Sciatic nerve (tissue), 2 donors: ENCODE measurements at regions not wholly inside any gene's neighbourhood (a gene's known extent, or its start where the extent isn't known, plus 50 kb on each side); places are given as distances from the start of the nearest gene placed in this dataset.
"Not testable (repeated sequence)": the region's sequence is repeated elsewhere in the genome, so short reads cannot be mapped to it uniquely, and the experiment has no call there.

Source experiments
- ATAC-seq: fragments of 200-7000 bp; cut with Tn5 transposase; one replicate; pipeline ENCODE4 v1.9.1; 2020; ENCODE audit warnings: mild to moderate bottlenecking, moderate library complexity
- DNase-seq: peaks from one replicate; pipeline ENCODE4 v3.0.0-alpha.2; 2020; ENCODE audit warnings: low spot score
- intact Hi-C: fragments of 100-400 bp; cut with DNase I; formaldehyde crosslinking; loops from one replicate; pipeline ENCODE4 v1.14.2; 2022
- donor health status: DM: no; HTN: no; CAD: no.
- donor health status: DM: no; HTN: no; CAD: no.

GRCh38 chr10:131363416-131363815, 51.9 kb upstream of the TCERG1L start:
- DNase-seq (no peak), ATAC-seq (no peak)
- intact Hi-C loops = no loop called here

GRCh38 chr10:131371571-131371970, 60.0 kb upstream of the TCERG1L start:
- ATAC-seq = no peak
- DNase-seq = no peak
- intact Hi-C loops = no loop called here

GRCh38 chr10:131381576-131381975, 70.1 kb upstream of the TCERG1L start:
- intact Hi-C loops = no loop called here
- ATAC-seq (no peak), DNase-seq (no peak)

GRCh38 chr10:131385161-131385872, 73.8 kb upstream of the TCERG1L start:
- intact Hi-C loops, DNase-seq: not testable (repeated sequence)
- peak; percentile 56 for ATAC-seq

GRCh38 chr10:131387018-131387529, 75.6 kb upstream of the TCERG1L start:
- intact Hi-C loops = no loop called here
- no peak for DNase-seq
- no peak for ATAC-seq

- intact Hi-C loops = no loop called here
- ATAC-seq (no peak), DNase-seq (no peak)
Observed at GRCh38 chr10:131391936-131392335, 80.4 kb upstream of the TCERG1L start.

- intact Hi-C loops = loop anchor here (1.0 kb wide), 1 partner anchor 22 kb away; no protein-coding TSS in a partner anchor
- DNase-seq (no peak), ATAC-seq (peak; percentile 98)
Observed at GRCh38 chr10:131396121-131397050, 84.9 kb upstream of the TCERG1L start.

GRCh38 chr10:131398166-131398565, 86.6 kb upstream of the TCERG1L start:
- intact Hi-C loops = no loop called here
- ATAC-seq (no peak), DNase-seq (no peak)

GRCh38 chr10:131399981-131400380, 88.5 kb upstream of the TCERG1L start:
- DNase-seq (no peak), ATAC-seq (no peak)
- intact Hi-C loops = no loop called here

GRCh38 chr10:131400513-131400912, 89.0 kb upstream of the TCERG1L start:
- no peak for ATAC-seq
- intact Hi-C loops = no loop called here
- DNase-seq = no peak

GRCh38 chr10:131402771-131403650, 91.5 kb upstream of the TCERG1L start:
- intact Hi-C loops = no loop called here
- no peak for DNase-seq
- ATAC-seq = no peak

- intact Hi-C loops = no loop called here
- DNase-seq (no peak), ATAC-seq (no peak)
Observed at GRCh38 chr10:131403936-131404335, 92.4 kb upstream of the TCERG1L start.

- ATAC-seq (no peak), DNase-seq (no peak)
- intact Hi-C loops = no loop called here
Observed at GRCh38 chr10:131404886-131405285, 93.4 kb upstream of the TCERG1L start.

- ATAC-seq = no peak
- intact Hi-C loops = no loop called here
- DNase-seq = no peak
Observed at GRCh38 chr10:131406676-131407392, 95.3 kb upstream of the TCERG1L start.

- intact Hi-C loops = no loop called here
- DNase-seq (no peak), ATAC-seq (no peak)
Observed at GRCh38 chr10:131418681-131419080, 107.2 kb upstream of the TCERG1L start.

GRCh38 chr10:131419797-131420196, 108.3 kb upstream of the TCERG1L start:
- ATAC-seq = no peak
- intact Hi-C loops = no loop called here
- no peak for DNase-seq

GRCh38 chr10:131420867-131421266, 109.3 kb upstream of the TCERG1L start:
- intact Hi-C loops = no loop called here
- DNase-seq (no peak), ATAC-seq (no peak)

GRCh38 chr10:131421381-131421780, 109.9 kb upstream of the TCERG1L start:
- no peak for DNase-seq
- intact Hi-C loops = no loop called here
- no peak for ATAC-seq
